GM19324 (cell line): ENCODE measurements at regions not wholly inside any gene's neighbourhood (a gene's known extent, or its start where the extent isn't known, plus 50 kb on each side); places are given as distances from the start of the nearest gene placed in this dataset.

ENCODE experiments used
- ATAC-seq: cut with Tn5 transposase; IDR thresholded peaks from one replicate; pipeline ENCODE4 v1.9.1; 2021; ENCODE audit warnings: mild to moderate bottlenecking, moderate library complexity; ENCODE audit not compliant: unreplicated experiment, low FRiP score

DNA sequence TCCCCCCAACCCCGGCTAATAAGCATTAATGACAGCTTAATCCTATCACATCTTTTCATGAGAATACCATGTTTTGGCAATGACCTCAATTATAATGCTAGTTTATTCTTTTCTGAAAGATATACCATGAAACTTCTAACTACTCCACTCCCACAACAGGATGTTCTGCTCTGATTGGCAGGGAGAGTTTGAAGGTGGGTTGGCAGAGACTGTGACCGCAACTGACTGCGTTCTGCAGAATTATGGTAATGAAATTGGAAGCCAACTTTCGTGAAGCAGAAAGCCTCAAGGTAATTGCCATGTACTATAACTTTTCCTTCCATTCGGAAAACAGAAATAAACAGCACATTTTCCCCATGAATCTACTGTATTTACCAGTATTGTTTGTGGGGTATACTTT lies 288.2 kb upstream of the SEMA3D start:
- no peak for ATAC-seq

DNA sequence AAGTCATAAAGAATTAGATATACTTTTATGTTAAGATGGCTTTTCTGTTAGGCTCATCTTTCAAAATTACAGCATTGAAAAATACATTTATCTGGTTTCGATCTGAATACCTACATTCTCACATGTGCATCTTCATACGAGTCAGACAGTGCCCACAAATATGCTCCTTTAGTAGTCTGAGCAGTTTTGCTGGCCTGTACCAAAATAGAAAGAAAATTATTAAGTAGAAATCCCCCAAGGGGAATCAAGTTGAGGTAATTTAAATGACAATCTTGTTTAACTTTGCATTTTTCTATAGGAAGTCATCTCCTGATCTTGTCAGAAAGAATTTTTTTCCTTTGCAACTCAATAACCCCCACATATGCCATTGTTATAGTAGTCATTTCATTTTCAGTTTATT lies 287.4 kb upstream of the SEMA3D start:
- ATAC-seq: no peak

DNA sequence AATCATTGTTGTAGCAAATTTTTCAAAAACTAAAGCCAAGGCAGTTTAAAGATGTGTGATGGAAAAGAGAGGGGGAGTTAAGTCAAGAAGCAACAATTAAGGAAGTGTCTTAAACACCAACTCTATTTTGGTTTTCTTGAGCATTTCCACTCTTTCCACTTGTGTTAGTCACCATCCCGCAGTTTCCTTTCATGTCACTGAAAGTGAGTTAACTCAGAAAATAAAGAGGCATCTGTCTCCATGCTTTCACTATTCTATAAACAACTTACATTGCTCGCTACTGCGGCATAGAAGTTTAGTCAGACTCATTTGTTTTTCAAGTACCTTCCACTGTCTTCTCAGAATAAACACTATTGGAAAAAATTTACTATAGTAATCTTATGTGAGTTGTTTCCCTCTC lies 284.9 kb upstream of the SEMA3D start:
- ATAC-seq: no peak

DNA sequence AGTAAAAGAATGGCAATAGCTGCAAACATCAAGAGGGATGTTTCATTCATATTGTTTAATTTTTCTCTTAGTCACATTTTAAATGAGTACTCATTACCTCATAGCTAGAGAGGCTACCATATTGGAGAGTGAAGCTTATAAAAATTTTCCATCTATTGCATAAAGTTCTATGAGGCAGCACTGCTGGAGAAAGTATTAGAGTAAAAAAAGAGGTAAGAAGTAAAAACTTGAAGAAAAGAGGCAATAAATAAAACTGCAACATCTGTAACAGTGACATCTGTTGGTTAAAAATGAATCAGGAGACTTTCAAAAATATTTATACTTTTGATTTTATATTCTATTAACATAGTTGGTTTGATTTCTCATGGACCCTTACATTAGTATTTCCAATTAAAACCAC lies 284.5 kb upstream of the SEMA3D start:
- no peak for ATAC-seq

DNA sequence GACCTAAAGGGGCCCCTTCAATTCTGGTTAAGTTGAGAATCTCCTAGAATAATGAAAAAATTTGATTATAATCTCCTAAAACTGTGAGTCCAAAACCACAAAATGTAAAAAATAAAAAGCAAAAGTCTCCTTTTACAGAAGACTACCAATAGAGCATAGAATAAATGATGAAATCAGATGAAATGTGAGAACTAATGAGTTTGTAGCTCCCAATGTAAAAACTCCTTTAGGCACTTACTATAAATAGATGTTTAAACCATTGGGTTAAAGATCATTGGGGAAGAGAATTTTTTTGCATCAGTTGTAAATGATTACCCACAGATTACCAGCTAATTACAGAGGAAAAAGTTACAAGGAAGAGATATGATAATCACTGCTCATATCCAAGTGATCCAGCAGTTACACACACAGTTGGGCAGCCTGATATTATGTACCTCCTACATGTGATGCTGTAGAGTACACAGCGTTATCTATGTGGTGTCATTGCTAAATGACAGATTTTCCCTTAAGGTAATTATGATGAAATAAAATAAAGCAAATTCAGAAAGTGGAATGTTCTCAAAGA lies 282.7 kb upstream of the SEMA3D start:
- no peak for ATAC-seq

DNA sequence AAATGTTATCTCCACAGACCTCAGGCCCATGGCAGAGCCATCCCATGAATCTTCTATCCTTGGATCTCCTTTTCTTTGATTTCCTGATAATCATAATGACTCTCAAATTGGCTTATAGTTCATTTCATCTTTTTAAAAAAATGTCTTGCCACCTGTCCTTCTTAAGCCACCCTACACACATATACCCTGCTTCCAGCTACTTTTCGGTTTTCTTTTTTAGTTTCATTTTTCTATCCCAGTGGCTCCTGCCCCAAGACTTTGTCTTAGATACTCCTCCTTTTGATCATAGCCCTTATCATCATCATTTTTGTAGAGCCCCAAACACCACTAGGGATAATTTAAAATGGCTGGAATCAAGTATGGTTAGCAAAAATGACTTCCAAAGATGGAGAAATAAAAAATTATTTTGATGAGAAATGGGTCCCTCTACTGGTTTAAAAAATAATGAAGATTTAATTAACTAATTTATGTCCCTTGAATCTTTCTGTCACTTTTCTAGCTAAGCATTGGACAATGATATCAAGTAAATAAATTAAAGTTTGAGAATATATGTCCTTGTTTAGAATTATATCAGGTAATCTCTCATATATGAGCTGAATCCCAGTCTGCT lies 277.3 kb upstream of the SEMA3D start:
- no peak for ATAC-seq

DNA sequence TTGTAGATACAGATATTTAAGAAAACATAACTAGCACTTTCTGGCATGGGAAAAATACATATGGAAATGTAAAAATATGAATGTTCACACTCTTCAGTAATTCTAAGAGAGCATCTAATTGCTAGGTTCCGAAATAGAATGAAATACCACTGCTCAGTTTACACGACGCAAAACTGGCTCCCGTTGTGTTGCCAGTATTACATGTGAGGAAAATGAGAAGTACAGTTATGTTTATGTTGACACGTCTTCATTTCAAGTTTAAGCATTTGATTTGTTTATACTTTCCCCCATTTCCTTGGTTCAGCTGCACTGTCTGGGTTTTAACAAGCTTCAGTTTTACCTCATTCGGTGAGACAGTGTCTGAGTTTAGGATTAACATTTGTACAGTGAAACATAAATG lies 275.8 kb upstream of the SEMA3D start:
- ATAC-seq: no peak

DNA sequence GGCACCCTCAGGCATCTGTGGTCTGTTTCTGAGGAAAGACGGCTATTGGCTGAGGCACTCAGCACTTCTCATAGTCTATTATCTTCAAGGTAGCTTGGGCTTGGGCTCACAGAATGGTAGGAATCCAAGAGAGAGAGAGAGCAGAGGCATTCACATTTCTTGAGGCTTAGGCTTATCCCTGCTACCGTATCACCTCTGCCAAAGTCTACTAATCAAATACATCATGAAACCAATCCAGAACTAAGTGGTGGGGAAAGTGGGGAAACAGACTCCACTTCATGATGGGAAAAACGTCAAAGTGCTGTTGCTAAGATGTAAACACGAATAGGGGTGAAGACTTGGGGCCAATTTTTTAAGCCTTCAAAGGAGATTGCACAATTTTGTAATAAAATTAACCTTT lies 271.1 kb upstream of the SEMA3D start:
- ATAC-seq: no peak

DNA sequence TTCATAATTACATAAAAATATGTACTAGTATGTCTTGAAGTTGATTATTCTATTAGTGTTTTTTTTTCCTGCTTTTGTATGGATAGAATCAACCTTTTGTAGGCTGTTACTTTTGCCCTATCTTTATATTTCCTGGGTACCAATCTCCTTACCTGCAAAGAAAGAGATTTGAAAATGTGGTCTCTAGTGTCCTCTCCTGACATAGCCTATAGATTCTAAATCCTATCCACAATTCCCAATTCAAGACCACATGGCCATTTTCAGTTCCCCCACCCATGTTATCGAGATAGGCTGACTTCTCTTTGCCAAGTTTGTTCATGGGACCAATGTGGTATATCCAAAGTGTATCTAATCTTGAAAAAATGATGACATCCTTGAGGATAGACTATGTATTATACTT lies 269.4 kb upstream of the SEMA3D start:
- no peak for ATAC-seq

DNA sequence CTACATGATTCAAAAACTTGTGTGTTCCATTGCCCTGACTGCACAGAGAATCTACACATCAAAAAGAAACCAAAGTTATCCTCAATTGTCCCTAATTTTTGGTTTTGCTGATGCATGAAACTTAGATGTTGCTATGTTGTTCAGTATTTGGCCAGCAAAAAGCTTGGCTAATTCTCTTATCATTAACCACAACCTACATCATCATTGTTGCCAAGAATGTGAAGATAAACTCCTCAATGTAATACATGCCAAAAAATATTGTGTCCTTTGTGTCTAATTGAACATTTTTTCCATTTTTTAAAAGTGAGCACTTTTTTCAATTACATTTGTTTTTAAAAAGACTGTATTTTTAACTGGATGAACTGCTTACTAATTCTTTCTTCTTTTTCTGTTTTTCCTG lies 268.0 kb upstream of the SEMA3D start:
- no peak for ATAC-seq

DNA sequence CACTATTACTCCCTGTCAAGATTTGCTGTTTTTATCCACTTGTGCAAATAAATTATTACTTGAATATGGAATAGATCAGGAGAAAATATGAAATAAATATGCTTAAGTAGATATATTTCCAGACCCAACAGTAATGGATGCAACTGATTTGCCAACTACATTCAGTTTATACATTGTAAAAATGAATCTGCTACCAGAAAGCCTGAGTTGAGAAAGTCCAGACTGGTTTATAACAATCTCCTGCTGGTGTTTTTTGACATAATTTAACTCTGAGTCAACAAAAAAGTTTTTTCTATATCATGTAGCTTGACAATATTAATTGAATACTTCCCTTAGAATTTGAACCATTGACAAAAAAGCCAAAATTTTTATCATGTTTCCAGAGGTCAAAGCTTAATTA lies 265.8 kb upstream of the SEMA3D start:
- no peak for ATAC-seq

DNA sequence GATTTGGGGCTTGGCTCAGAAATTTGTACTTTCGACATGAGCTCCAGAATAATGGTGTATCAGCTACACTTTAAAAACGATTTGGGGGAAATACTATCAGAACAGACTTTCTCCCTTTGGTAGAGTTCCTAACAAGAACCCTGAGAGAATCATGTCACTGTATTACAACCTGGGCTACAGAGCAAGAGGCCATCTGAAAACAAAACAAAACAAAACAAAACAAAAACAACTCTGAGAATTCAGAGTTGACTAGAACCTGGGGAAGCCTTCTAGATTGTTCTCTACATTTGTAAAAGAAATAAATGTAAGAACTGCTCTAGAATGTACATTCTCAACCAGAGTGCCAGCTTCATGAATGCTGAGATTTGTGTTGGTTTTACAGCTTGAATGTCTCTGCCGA lies 262.6 kb upstream of the SEMA3D start:
- ATAC-seq: no peak

DNA sequence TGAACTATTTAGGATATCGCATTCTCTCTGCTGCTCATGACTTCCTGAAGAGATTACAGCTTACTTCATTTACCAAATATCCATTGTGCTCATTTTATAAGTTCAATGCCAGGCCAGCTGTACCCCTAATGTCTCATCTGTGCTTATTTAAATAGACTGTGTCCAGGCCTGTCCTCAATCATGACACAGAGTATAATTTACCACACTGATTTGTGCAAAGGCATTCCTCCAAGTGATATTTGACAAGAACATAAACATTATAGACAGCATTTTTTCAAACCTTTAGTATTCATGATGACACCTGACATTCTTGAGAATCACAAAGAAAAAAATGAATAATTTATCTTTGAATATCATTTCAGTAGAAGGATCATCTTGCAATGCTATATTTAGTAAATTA lies 260.1 kb upstream of the SEMA3D start:
- no peak for ATAC-seq

DNA sequence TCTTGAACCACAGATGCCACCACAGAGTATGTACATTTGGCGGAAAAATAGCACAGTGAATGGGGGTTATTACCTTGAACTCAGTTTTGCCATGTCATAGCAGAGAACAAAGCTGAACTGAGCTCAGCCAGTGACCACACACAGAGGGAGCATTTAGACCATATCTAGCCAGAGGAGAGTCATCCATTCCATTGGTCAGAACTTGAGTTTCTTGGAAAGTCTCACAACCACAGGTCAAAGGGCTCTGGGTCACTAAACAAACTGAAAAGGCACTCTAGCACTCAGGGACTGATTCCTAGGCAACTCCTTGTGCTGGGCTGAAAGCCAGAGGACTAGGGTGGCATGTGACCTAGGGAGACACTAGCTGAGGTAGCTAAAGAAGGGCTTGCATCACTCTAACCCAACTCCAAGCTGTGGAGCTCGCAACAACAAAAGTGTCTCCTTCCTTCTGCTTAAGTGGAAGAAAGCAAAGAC lies 239.7 kb upstream of the SEMA3D start:
- no peak for ATAC-seq

DNA sequence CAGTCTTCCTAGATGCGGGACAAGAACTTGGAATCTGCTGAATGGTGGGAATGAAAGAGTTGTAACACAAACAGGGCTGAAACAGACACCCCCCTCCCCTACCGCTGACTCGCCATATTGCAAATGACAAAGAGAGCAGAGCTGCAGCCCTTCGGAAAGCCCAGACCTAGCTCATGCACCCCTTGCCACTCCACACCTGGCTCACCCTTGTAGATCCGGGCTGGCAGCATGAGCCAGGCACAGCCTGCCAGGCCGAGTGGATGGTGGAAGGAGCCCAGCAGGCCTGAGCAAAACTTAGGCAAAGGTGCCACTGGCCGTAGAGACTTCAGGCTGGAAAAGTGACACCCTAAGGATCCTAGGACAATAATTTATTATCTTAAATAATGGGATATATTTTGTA lies 237.4 kb upstream of the SEMA3D start:
- no peak for ATAC-seq

DNA sequence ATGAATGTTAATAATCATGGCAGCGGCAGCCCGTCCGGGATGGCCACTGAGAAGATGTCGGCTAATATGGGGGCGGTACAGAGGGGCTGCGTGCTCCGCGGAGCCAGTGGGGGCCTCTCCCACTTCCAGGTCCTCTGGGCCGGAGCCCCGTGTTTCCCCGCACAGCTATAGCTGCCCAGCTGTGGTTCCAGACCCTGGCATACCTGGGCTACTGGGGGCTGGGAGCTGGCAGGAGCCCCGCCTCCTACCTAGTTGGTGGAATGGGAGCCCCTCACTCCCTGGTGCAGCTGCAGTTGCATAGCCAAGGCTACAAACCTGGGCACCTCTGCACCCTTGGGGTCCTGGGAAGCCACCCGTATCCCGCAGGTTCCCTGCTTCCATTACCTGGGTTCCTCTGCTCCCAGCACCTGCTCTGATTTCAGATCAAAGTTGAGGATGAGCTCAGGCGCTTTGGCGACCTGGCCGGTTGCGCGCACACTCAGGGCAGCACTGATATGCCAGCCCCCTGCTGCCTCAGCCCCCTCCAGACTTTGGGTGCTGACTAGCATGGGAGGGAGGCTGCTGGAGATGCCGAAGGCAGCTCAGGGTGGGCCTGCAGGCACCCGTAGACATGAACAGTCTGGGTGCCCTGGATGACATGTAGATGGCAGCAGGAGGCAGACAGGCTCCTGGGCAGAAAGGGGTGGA lies 236.5 kb upstream of the SEMA3D start:
- ATAC-seq: no peak

DNA sequence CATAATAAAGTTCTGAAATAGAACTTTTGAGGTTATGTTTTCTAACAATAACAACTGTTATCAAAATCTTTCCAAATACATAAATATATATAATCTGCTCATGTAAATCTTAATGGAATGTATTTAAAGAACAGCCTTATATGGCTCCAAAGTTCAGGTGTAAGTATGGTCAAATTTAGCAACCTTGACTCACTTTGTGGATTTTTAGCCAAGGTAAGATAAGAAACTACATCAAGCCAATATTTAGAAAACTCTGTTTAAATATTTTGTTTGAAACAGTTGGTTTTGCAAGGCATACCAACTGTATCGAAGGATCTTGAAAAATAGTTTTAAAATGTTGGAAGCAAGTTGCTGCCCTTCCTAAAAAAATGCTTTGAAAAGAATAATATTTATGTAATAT lies 228.9 kb upstream of the SEMA3D start:
- no peak for ATAC-seq

DNA sequence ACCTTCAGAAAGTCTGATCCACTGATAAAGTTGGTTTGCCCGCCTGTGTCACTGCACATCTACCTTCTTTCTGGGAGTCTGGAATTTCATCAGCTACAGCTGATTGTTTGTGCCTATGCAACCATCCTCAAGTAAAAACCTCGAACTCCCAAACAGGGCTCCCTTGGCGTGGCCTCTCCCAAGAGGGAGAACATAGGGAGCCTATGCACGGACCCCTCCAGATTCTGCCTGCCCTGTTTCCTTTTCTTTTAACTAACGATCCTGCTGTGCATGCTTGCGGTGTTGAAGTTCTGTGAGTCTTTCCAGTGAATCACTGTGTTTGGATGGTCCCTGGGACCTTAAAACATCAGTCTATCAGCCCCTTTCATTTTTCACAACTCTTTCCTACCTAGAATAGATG lies 226.9 kb upstream of the SEMA3D start:
- no peak for ATAC-seq

DNA sequence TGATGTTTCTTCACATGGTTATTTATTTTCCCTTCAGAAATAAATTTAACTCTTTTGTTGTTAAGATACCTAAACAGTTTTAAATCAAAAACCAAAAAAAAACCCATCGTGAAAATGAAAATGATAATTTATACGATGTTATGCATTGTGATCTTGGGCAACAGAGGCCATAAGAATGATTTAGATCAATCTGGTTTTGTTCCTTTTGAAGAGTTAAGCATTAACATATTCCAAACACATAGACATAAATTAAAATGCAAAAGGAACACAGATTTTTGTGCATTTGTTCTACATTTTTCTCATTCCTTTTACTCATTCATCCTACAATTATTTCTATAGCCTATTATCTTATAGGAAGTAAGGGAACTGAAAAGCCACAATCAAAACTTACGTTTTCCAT lies 226.1 kb upstream of the SEMA3D start:
- no peak for ATAC-seq

DNA sequence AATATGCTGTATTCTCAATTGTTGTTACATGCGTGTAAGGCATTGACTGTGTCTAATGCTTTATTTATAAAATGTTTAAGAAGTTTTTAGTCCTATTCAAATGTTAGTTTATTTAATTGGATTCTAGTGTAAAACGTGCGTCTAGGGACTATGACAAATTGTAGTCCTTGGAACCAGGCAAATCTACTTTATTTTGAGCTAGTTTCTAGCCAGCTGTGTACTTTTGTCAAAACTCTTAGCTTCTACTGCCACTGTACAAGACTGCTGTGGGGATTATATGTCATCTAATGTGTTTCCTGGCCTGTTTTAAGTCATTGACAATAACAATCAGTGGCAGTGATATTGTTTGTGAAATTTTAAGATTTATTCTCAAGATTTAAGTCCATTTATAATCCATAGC lies 220.5 kb upstream of the SEMA3D start:
- ATAC-seq: no peak

DNA sequence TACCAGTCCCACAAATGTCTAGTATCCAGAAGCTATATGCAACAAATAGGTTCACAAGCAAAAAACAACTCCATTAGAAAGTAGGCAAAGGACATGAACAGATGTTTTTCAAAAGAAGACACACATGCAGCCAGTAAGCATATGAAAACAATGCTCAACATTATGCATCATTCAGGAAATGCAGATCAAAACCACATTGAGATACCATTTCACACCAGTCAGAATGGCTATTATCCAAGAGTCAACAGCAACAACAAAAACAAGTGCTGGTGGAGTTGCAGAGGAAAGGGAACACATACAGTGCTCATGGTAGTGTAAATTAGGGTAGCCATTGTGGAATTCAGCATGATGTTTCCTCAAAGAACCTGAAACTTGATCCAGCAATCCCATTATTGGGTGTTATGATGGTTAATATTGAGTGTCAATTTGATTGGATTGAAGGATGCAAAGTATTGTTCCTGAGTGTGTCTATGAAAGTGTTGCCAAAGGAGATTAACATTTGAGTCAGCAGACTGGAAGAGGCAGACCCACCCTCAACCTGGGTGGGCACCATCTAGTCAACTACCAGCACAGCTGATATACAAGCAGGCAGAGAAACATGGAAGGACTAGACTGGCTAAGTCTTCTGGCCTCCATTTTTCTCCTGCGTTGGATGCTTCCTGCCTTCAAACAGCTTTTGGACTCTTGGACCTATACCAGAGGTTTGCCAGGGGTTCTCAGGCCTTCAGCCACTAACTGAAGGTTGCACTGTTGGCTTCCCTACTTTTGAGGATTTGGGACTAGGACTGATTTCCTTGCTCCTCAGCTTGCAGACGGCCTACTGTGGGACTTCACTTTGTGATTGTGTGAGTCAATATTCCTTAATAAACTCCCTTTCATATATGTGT lies 218.4 kb upstream of the SEMA3D start:
- ATAC-seq: no peak
